HCT116 (cell line): ENCODE measurements at regions not wholly inside any gene's neighbourhood (a gene's known extent, or its start where the extent isn't known, plus 50 kb on each side); places are given as distances from the start of the nearest gene placed in this dataset.

ENCODE experiments used
- ATAC-seq: fragments of 200-7000 bp; cut with Tn5 transposase; 2 replicates; pipeline ENCODE4 v1.9.1; 2020; ENCODE audit warnings: mild to moderate bottlenecking, moderate library complexity
- BruUV-seq: library from RNA; stranded (reverse); fragments of 400-500 nt; replicated peaks from 2 replicates; lab custom pipeline; 2021; lab: Mats Ljungman, UMichigan
- CTCF ChIA-PET: fragments of 300-600 bp; sonication (Branson Sonifier 250); formaldehyde crosslinking; loops from one replicate; lab custom pipeline; 2021; ENCODE audit warnings: antibody characterized with exemption; lab: Charles Lee
- POLR2A ChIA-PET: fragments of 300-600, 350-600 bp; sonication (Branson Sonifier 250); formaldehyde crosslinking; loops from one replicate; lab custom pipeline; 2021; ENCODE audit warnings: antibody characterized with exemption; lab: Charles Lee
- RAD21 ChIA-PET, 2 experiments: fragments of 300-600 bp; sonication (Branson Sonifier 250); formaldehyde crosslinking; loops; one replicate each; lab custom pipeline; 2023; ENCODE audit warnings: low total read pairs in 2 of 2; ENCODE audit not compliant: uncharacterized antibody in 2 of 2, unreplicated experiment in 2 of 2, low non-redundant PET in 1 of 2; lab: Charles Lee
- DNase-seq: peaks from one replicate; pipeline ENCODE4 v3.0.0-alpha.2; 2010; ENCODE audit warnings: low read depth, low spot score
- H2AFZ ChIP-seq: fragments of 200-600 bp; shearing (Covaris generic), sonication (generic); 2 replicates; pipeline ENCODE4 v1.6.1; 2017; ENCODE audit warnings: low read depth, mixed run types, mixed read lengths, antibody characterized with exemption, low read length; ENCODE audit not compliant: poor library complexity, severe bottlenecking
- H3K27ac ChIP-seq: 2 replicates; pipeline ENCODE4 v1.5.1; 2012; ENCODE audit warnings: low read depth, low read length
- H3K27me3 ChIP-seq: fragments of 200-600 bp; sonication (generic); 2 replicates; pipeline ENCODE4 v1.6.1; 2016; ENCODE audit warnings: mixed run types, low read length, mixed read lengths; ENCODE audit not compliant: insufficient read depth
- H3K36me3 ChIP-seq, 2 experiments: fragments of 200-500 bp in 1 of 2; fragments of 200-600 bp in 1 of 2; sonication (Bioruptor generic) in 1 of 2; sonication (generic) in 1 of 2; 2 replicates each; pipeline versions ENCODE4 v1.5.1 to v1.6.1; 2014 to 2016; ENCODE audit warnings: low read length in 2 of 2, inconsistent platforms in 1 of 2, mixed read lengths in 1 of 2, mixed run types in 1 of 2; ENCODE audit not compliant: insufficient read depth in 2 of 2, control insufficient read depth in 1 of 2
- H3K4me1 ChIP-seq, 2 experiments: fragments of 200-600 bp in 1 of 2; sonication (generic) in 1 of 2; 2 replicates each; pipeline versions ENCODE4 v1.5.1 to v1.6.1; 2012 to 2017; ENCODE audit warnings: low read length in 2 of 2, inconsistent platforms in 1 of 2, mild to moderate bottlenecking in 1 of 2, mixed read lengths in 1 of 2, mixed run types in 1 of 2, moderate library complexity in 1 of 2; ENCODE audit not compliant: insufficient read depth in 2 of 2, control insufficient read depth in 1 of 2
- H3K4me2 ChIP-seq: fragments of 200-600 bp; sonication (generic); 2 replicates; pipeline ENCODE4 v1.6.1; 2017; ENCODE audit warnings: mixed run types, low read length, mixed read lengths
- H3K4me3 ChIP-seq, 2 experiments: fragments of 200-600 bp in 1 of 2; sonication (generic) in 1 of 2; replicated peaks in 1 of 2; 2 replicates each; pipeline ENCODE4 v1.5.1; 2011 to 2016; ENCODE audit warnings: low read length in 2 of 2, control low read depth in 1 of 2, low read depth in 1 of 2, mild to moderate bottlenecking in 1 of 2, mixed read lengths in 1 of 2, mixed run types in 1 of 2
- H3K79me2 ChIP-seq: fragments of 200-600 bp; sonication (generic); 2 replicates; pipeline ENCODE4 v1.6.1; 2017; ENCODE audit warnings: mild to moderate bottlenecking, mixed run types, low read length, moderate library complexity, mixed read lengths; ENCODE audit not compliant: insufficient read depth
- H3K9ac ChIP-seq: fragments of 200-600 bp; sonication (generic); 2 replicates; pipeline ENCODE4 v1.6.1; 2016; ENCODE audit warnings: low read length, mixed read lengths
- H3K9me2 ChIP-seq: fragments of 200-600 bp; sonication (generic), shearing (Covaris generic); 2 replicates; pipeline ENCODE4 v1.6.1; 2017; ENCODE audit warnings: mixed run types, mild to moderate bottlenecking, moderate library complexity; ENCODE audit not compliant: insufficient read depth
- H3K9me3 ChIP-seq, 2 experiments: fragments of 200-500 bp in 1 of 2; fragments of 200-600 bp in 1 of 2; sonication (Bioruptor generic) in 1 of 2; sonication (generic) in 1 of 2; 2 replicates each; pipeline ENCODE4 v1.6.1; 2014 to 2017; ENCODE audit warnings: low read length in 2 of 2, mixed read lengths in 2 of 2, inconsistent platforms in 1 of 2, low read depth in 1 of 2, mild to moderate bottlenecking in 1 of 2, mixed run types in 1 of 2, moderate library complexity in 1 of 2; ENCODE audit not compliant: control insufficient read depth in 1 of 2, insufficient read depth in 1 of 2
- H4K20me1 ChIP-seq: fragments of 200-600 bp; sonication (generic), shearing (Covaris generic); 2 replicates; pipeline ENCODE4 v1.6.1; 2017; ENCODE audit warnings: mixed run types, mild to moderate bottlenecking, moderate library complexity; ENCODE audit not compliant: insufficient read depth
- CBX3 ChIP-seq: IDR thresholded peaks from 2 replicates; pipeline ENCODE4 v1.6.1; 2012; ENCODE audit warnings: low read depth
- CEBPB ChIP-seq: IDR thresholded peaks from 2 replicates; pipeline ENCODE4 v1.6.1; 2012; ENCODE audit warnings: low read depth
- EGR1 ChIP-seq: IDR thresholded peaks from 2 replicates; pipeline ENCODE4 v1.6.1; 2012; ENCODE audit warnings: low read depth
- EZH2 ChIP-seq: fragments of 200-600 bp; sonication (generic); IDR thresholded peaks from 2 replicates; pipeline ENCODE4 v1.6.1; 2017; ENCODE audit warnings: antibody characterized with exemption, mixed run types
- EZH2phosphoT487 ChIP-seq: fragments of 200-600 bp; IDR thresholded peaks from 2 replicates; pipeline ENCODE4 v1.6.1; 2018; ENCODE audit warnings: antibody characterized with exemption, borderline replicate concordance
- FOSL1 ChIP-seq: IDR thresholded peaks from 2 replicates; pipeline ENCODE4 v1.6.1; 2012; ENCODE audit warnings: low read depth
- JUND ChIP-seq: IDR thresholded peaks from 2 replicates; pipeline ENCODE4 v1.6.1; 2012
- MAX ChIP-seq: IDR thresholded peaks from 2 replicates; pipeline ENCODE4 v1.6.1; 2012
- RAD21 ChIP-seq: IDR thresholded peaks from 2 replicates; pipeline ENCODE4 v1.6.1; 2012; ENCODE audit warnings: low read depth, mild to moderate bottlenecking
- REST ChIP-seq: IDR thresholded peaks from 2 replicates; pipeline ENCODE4 v1.6.1; 2012; ENCODE audit warnings: low read depth
- SP1 ChIP-seq: IDR thresholded peaks from 2 replicates; pipeline ENCODE4 v1.6.1; 2012; ENCODE audit warnings: low read depth
- TCF7L2 ChIP-seq: IDR thresholded peaks from 2 replicates; pipeline ENCODE4 v1.7.0; 2011; ENCODE audit warnings: borderline replicate concordance, inconsistent platforms; ENCODE audit not compliant: insufficient read depth, insufficient read length; ENCODE audit errors: extremely low read depth
- ZBTB33 ChIP-seq: IDR thresholded peaks from 2 replicates; pipeline ENCODE4 v1.6.1; 2011; ENCODE audit warnings: mild to moderate bottlenecking, low read length, moderate library complexity; ENCODE audit not compliant: insufficient replicate concordance; ENCODE audit errors: extremely low read depth
- ZFX ChIP-seq: fragments of 450-650 bp; IDR thresholded peaks from 2 replicates; pipeline ENCODE4 v1.6.1; 2017
- ZNF274 ChIP-seq: fragments of 200-500 bp; sonication (Bioruptor generic); IDR thresholded peaks from 2 replicates; pipeline ENCODE4 v1.6.1; 2014; ENCODE audit warnings: mild to moderate bottlenecking, low read depth, low read length, inconsistent platforms
- intact Hi-C: fragments of 100-400 bp; cut with micrococcal nuclease; formaldehyde crosslinking; loops from 2 replicates; pipeline ENCODE4 v1.10.0; 2022
- TF ChIP-seq, protein P1 (sequence below): IDR thresholded peaks from 2 replicates; pipeline ENCODE4 v1.6.1; 2012

- CTCF ChIA-PET: no interaction called here
- POLR2A ChIA-PET: no interaction called here
- DNase-seq: no peak
- H3K9me3 ChIP-seq: no peaks in the 10 kb centered on the region
- TF ChIP-seq RAD21 (peak; percentile 4; the same call in 1 of the 2 replicates), MAX (no peak)
- no TSS peak for BruUV-seq
- H3K27ac ChIP-seq: no peak overlapping the region
- H3K27me3 ChIP-seq: no peaks in the 10 kb centered on the region
- H3K4me2 ChIP-seq: no peak overlapping the region
- H3K36me3 ChIP-seq: no peaks in the 10 kb centered on the region
- H4K20me1 ChIP-seq: no peaks in the 10 kb centered on the region
- H3K4me3 ChIP-seq: no peak overlapping the region
- RAD21 ChIA-PET: no interaction called here
- no peaks in the 10 kb centered on the region for H3K79me2 ChIP-seq
- no peak for ATAC-seq
- peaks cover 0 to 5% of the 10 kb centered on the region in 2 experiments; a peak in 1 of 4 replicates for H3K4me1 ChIP-seq
- no peak overlapping the region for H2AFZ ChIP-seq
- intact Hi-C loops: no loop called here
- no peaks in the 10 kb centered on the region for H3K9me2 ChIP-seq
- H3K9ac ChIP-seq: no peak overlapping the region
Observed at GRCh38 chr1:31514117-31514516, 62.2 kb upstream of the TINAGL1 start.

DNA sequence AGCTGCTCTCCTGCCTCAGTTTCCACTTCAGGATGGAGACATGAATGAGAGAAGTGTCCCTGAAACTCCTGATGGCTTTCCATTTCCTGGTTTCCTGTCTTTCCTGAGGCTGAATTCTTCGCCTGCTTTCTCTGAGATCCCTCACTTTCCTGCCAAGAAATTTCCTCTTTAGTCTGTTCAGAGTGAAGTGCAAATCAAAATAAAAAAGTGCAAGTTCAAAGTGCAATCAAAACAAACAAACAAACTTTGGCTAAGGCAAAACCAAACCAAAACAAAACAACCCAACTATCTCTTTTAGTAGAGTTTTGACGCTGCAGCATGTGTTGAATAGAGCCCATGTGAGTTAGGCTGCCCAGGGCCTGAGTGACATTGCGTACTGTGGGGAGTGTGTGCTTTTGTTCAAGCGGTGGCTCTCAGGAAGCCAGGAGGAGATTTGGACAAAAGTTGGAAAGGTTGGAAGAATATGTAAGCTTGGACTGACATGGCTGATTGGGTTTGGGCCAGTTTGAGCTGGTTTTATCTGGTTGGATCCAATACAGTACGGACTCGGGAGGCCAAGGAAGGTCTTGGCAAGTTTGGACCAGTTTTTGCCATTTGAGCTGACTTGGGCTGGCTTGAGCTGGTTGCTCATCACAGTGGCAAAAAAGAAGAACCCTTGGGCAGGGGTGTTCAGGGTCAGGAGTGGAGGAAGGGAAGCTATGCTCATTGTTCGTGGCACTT is 61.1 kb upstream of the TINAGL1 start:
- CTCF ChIA-PET: no interaction called here
- Histone ChIP-seq H3K4me2 (no peak overlapping the region), H3K79me2 (no peaks in the 10 kb centered on the region), H4K20me1 (no peaks in the 10 kb centered on the region), H3K27ac (no peak overlapping the region), H3K9ac (no peak overlapping the region), H3K4me1 (no peaks in the 10 kb centered on the region), H3K4me3 (no peak overlapping the region), H2AFZ (no peak overlapping the region), H3K9me2 (no peaks in the 10 kb centered on the region), H3K9me3 (no peaks in the 10 kb centered on the region), H3K27me3 (no peaks in the 10 kb centered on the region), H3K36me3 (no peaks in the 10 kb centered on the region)
- POLR2A ChIA-PET: no interaction called here
- DNase-seq (no peak), ATAC-seq (no peak)
- RAD21 ChIA-PET: no interaction called here
- intact Hi-C loops: no loop called here
- BruUV-seq: no TSS peak
- TF ChIP-seq CEBPB (no peak), FOSL1 (no peak), TCF7L2 (no peak), JUND (no peak), REST (no peak), ZBTB33 (no peak), CBX3 (no peak), EZH2phosphoT487 (no peak), EZH2 (no peak), ZNF274 (no peak), SP1 (no peak), ZFX (no peak), EGR1 (no peak)
- TF ChIP-seq, protein P1, sequence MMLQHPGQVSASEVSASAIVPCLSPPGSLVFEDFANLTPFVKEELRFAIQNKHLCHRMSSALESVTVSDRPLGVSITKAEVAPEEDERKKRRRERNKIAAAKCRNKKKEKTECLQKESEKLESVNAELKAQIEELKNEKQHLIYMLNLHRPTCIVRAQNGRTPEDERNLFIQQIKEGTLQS: no peak
